Muscle of leg (tissue), 3 donors: ENCODE measurements at regions not wholly inside any gene's neighbourhood (a gene's known extent, or its start where the extent isn't known, plus 50 kb on each side); places are given as distances from the start of the nearest gene placed in this dataset.
"Not testable (repeated sequence)": the region's sequence is repeated elsewhere in the genome, so short reads cannot be mapped to it uniquely, and the experiment has no call there.

ENCODE experiments used
- DNase-seq: peaks from one replicate; pipeline ENCODE4 v3.0.0; 2013
- H3K27ac ChIP-seq: one replicate; pipeline ENCODE4 v1.5.1; 2013; ENCODE audit warnings: mild to moderate bottlenecking, low read length, control low read depth
- H3K27me3 ChIP-seq: one replicate; pipeline ENCODE4 v1.6.1; 2013; ENCODE audit warnings: low read length; ENCODE audit not compliant: control insufficient read depth, insufficient read depth
- H3K36me3 ChIP-seq: one replicate; pipeline ENCODE4 v1.6.1; 2013; ENCODE audit warnings: low read length; ENCODE audit not compliant: control insufficient read depth, insufficient read depth
- H3K4me1 ChIP-seq: one replicate; pipeline ENCODE4 v1.6.1; 2013; ENCODE audit warnings: low read length; ENCODE audit not compliant: control insufficient read depth, insufficient read depth
- H3K4me3 ChIP-seq: one replicate; pipeline ENCODE4 v1.5.1; 2013; ENCODE audit warnings: low read length, control low read depth
- H3K9me3 ChIP-seq: replicated peaks from 2 replicates; pipeline ENCODE4 v1.6.1; 2013; ENCODE audit warnings: low read depth, low read length; ENCODE audit not compliant: control insufficient read depth
- WGBS: methylation state at CpG from one replicate; pipeline ENCODE4 v1.1.5; 2013; ENCODE audit warnings: missing lambda C conversion rate; ENCODE audit not compliant: insufficient coverage; 5-methylcytosine and 5-hydroxymethylcytosine counted together

GRCh38 chr6:74410630-74411029 lies 714.6 kb downstream of the CD109 start:
- H3K27me3 ChIP-seq, result no peaks in the 10 kb centered on the region
- H3K4me3 ChIP-seq, result no peak overlapping the region
- H3K27ac ChIP-seq, result no peak overlapping the region
- no CpG with 5 or more reads among the region's 1 CpG for WGBS
- no peaks in the 10 kb centered on the region for H3K36me3 ChIP-seq
- no peak for DNase-seq
- no peaks in the 10 kb centered on the region for H3K4me1 ChIP-seq
- H3K9me3 ChIP-seq, result no peaks in the 10 kb centered on the region

GRCh38 chr6:74409447-74409846 lies 713.4 kb downstream of the CD109 start:
- DNase-seq, result peak; percentile 91
- no peaks in the 10 kb centered on the region for H3K27me3 ChIP-seq
- H3K36me3 ChIP-seq, result no peaks in the 10 kb centered on the region
- H3K27ac ChIP-seq, result no peak overlapping the region
- H3K4me3 ChIP-seq, result no peak overlapping the region
- H3K4me1 ChIP-seq, result no peaks in the 10 kb centered on the region
- H3K9me3 ChIP-seq, result no peaks in the 10 kb centered on the region
- WGBS, result no CpG with 5 or more reads among the region's 1 CpG

- no peaks in the 10 kb centered on the region for H3K4me1 ChIP-seq
- no peaks in the 10 kb centered on the region for H3K9me3 ChIP-seq
- H3K27me3 ChIP-seq, result no peaks in the 10 kb centered on the region
- no peak overlapping the region for H3K4me3 ChIP-seq
- no CpG with 5 or more reads among the region's 1 CpG for WGBS
- no peak overlapping the region for H3K27ac ChIP-seq
- no peaks in the 10 kb centered on the region for H3K36me3 ChIP-seq
- peak; percentile 66 for DNase-seq
Measured at GRCh38 chr6:74408844-74409243, 712.8 kb downstream of the CD109 start.

- no peaks in the 10 kb centered on the region for H3K9me3 ChIP-seq
- H3K4me3 ChIP-seq, result no peak overlapping the region
- H3K27ac ChIP-seq, result no peak overlapping the region
- no peaks in the 10 kb centered on the region for H3K4me1 ChIP-seq
- no peaks in the 10 kb centered on the region for H3K36me3 ChIP-seq
- peak; percentile 42 for DNase-seq
- no peaks in the 10 kb centered on the region for H3K27me3 ChIP-seq
- WGBS, result 80% methylated on average over 1 of the region's 2 CpGs
Measured at GRCh38 chr6:74404366-74404765, 708.4 kb downstream of the CD109 start.

GRCh38 chr6:74402781-74403180 lies 706.8 kb downstream of the CD109 start:
- H3K4me1 ChIP-seq, result no peaks in the 10 kb centered on the region
- H3K27me3 ChIP-seq, result no peaks in the 10 kb centered on the region
- no peaks in the 10 kb centered on the region for H3K36me3 ChIP-seq
- DNase-seq, result no peak
- no peaks in the 10 kb centered on the region for H3K9me3 ChIP-seq
- H3K4me3 ChIP-seq, result no peak overlapping the region
- H3K27ac ChIP-seq, result no peak overlapping the region

- 89% methylated on average over 10 of the region's 10 CpGs for WGBS
- not testable (repeated sequence) for H3K27ac ChIP-seq, H3K36me3 ChIP-seq
Measured at GRCh38 chr6:74378437-74378836, 682.4 kb downstream of the CD109 start.

GRCh38 chr6:74369556-74369993 lies 673.6 kb downstream of the CD109 start:
- DNase-seq, result no peak

More at GRCh38 chr6:74378437-74378836, 682.4 kb downstream of the CD109 start:
- not testable (repeated sequence) for DNase-seq, H3K4me3 ChIP-seq, H3K4me1 ChIP-seq, H3K27me3 ChIP-seq, H3K9me3 ChIP-seq

GRCh38 chr6:74368746-74369145 lies 672.7 kb downstream of the CD109 start:
- no peak for DNase-seq
- Histone ChIP-seq H3K4me1 (no peaks in the 10 kb centered on the region), H3K4me3 (no peak overlapping the region), H3K27me3 (no peaks in the 10 kb centered on the region), H3K9me3 (no peaks in the 10 kb centered on the region), H3K27ac (no peak overlapping the region), H3K36me3 (no peaks in the 10 kb centered on the region)
- WGBS, result no CpG with 5 or more reads among the region's 2 CpGs

More at GRCh38 chr6:74369556-74369993, 673.6 kb downstream of the CD109 start:
- no peaks in the 10 kb centered on the region for H3K36me3 ChIP-seq
- H3K4me3 ChIP-seq, result no peak overlapping the region
- H3K27me3 ChIP-seq, result no peaks in the 10 kb centered on the region
- H3K9me3 ChIP-seq, result no peaks in the 10 kb centered on the region
- H3K4me1 ChIP-seq, result no peaks in the 10 kb centered on the region
- H3K27ac ChIP-seq, result no peak overlapping the region

- no CpG with 5 or more reads among the region's 1 CpG for WGBS
- no peaks in the 10 kb centered on the region for H3K9me3 ChIP-seq
- no peaks in the 10 kb centered on the region for H3K4me1 ChIP-seq
- H3K27me3 ChIP-seq, result no peaks in the 10 kb centered on the region
- no peak for DNase-seq
- H3K4me3 ChIP-seq, result no peak overlapping the region
- H3K27ac ChIP-seq, result no peak overlapping the region
- H3K36me3 ChIP-seq, result no peaks in the 10 kb centered on the region
Measured at GRCh38 chr6:74366634-74367033, 670.6 kb downstream of the CD109 start.

GRCh38 chr6:74362391-74362790 lies 666.4 kb downstream of the CD109 start:
- no CpG with 5 or more reads among the region's 1 CpG for WGBS
- H3K4me3 ChIP-seq, result no peak overlapping the region
- H3K9me3 ChIP-seq, result no peaks in the 10 kb centered on the region
- H3K27ac ChIP-seq, result no peak overlapping the region
- no peaks in the 10 kb centered on the region for H3K27me3 ChIP-seq
- DNase-seq, result no peak
- no peaks in the 10 kb centered on the region for H3K4me1 ChIP-seq
- no peaks in the 10 kb centered on the region for H3K36me3 ChIP-seq

GRCh38 chr6:74357321-74357720 lies 661.3 kb downstream of the CD109 start:
- peak; percentile 63 for DNase-seq
- H3K4me1 ChIP-seq, result no peaks in the 10 kb centered on the region
- no CpG with 5 or more reads among the region's 4 CpGs for WGBS
- H3K27me3 ChIP-seq, result no peaks in the 10 kb centered on the region
- H3K36me3 ChIP-seq, result no peaks in the 10 kb centered on the region
- no peaks in the 10 kb centered on the region for H3K9me3 ChIP-seq
- H3K27ac ChIP-seq, result no peak overlapping the region
- no peak overlapping the region for H3K4me3 ChIP-seq
